ENCODE measurements at regions not wholly inside any gene's neighbourhood (a gene's known extent, or its start where the extent isn't known, plus 50 kb on each side); places are given as distances from the start of the nearest gene placed in this dataset.
"Not testable (repeated sequence)": the region's sequence is repeated elsewhere in the genome, so short reads cannot be mapped to it uniquely, and the experiment has no call there.

GRCh38 chr22:49344161-49344560 lies 483.5 kb downstream of the BRD1 start:
- Histone ChIP-seq H3K27ac (no peak overlapping the region), H3K4me3 (no peak overlapping the region), H3K4me1 (ENCODE audit: low read depth) (no peaks in the 10 kb centered on the region), H3K36me3 (no peaks in the 10 kb centered on the region), H3K27me3 (no peaks in the 10 kb centered on the region), H3K9me3 (ENCODE audit: low read depth) (no peaks in the 10 kb centered on the region)
- no peak for DNase-seq (ENCODE audit: low read depth in 1 of 2, low spot score in 1 of 2)
- no peak for TF ChIP-seq CTCF (IDR thresholded peaks at IDR 0.05; ENCODE audit: low read depth, low read length)

GRCh38 chr22:49340406-49340805 lies 487.3 kb downstream of the BRD1 start:
- H3K27me3 ChIP-seq = no peaks in the 10 kb centered on the region
- H3K4me3 ChIP-seq = no peak overlapping the region
- DNase-seq (ENCODE audit: low read depth in 1 of 2, low spot score in 1 of 2) = no peak
- no peaks in the 10 kb centered on the region for H3K9me3 ChIP-seq (ENCODE audit: low read depth)
- no peaks in the 10 kb centered on the region for H3K36me3 ChIP-seq
- H3K4me1 ChIP-seq (ENCODE audit: low read depth) = no peaks in the 10 kb centered on the region
- no peak overlapping the region for H3K27ac ChIP-seq
- TF ChIP-seq CTCF (IDR thresholded peaks at IDR 0.05; ENCODE audit: low read depth, low read length) = no peak

- not testable (repeated sequence) for H3K9me3 ChIP-seq (ENCODE audit: low read depth); DNase-seq (ENCODE audit: low read depth in 1 of 2, low spot score in 1 of 2); H3K27me3 ChIP-seq; H3K27ac ChIP-seq; H3K36me3 ChIP-seq; H3K4me3 ChIP-seq; H3K4me1 ChIP-seq (ENCODE audit: low read depth)
These were observed 491.2 kb downstream of the BRD1 start for GRCh38 chr22:49336483-49336882.

- no peaks in the 10 kb centered on the region for H3K36me3 ChIP-seq
- H3K27ac ChIP-seq = no peak overlapping the region
- no peaks in the 10 kb centered on the region for H3K9me3 ChIP-seq (ENCODE audit: low read depth)
- TF ChIP-seq CTCF (IDR thresholded peaks at IDR 0.05; ENCODE audit: low read depth, low read length) = no peak
- H3K4me1 ChIP-seq (ENCODE audit: low read depth) = no peaks in the 10 kb centered on the region
- DNase-seq (ENCODE audit: low read depth in 1 of 2, low spot score in 1 of 2) = no peak
- no peak overlapping the region for H3K4me3 ChIP-seq
- no peaks in the 10 kb centered on the region for H3K27me3 ChIP-seq
These were observed 492.7 kb downstream of the BRD1 start for GRCh38 chr22:49334976-49335375.

GRCh38 chr22:49334449-49334789 lies 493.3 kb downstream of the BRD1 start:
- Histone ChIP-seq H3K9me3 (ENCODE audit: low read depth) (no peaks in the 10 kb centered on the region), H3K36me3 (no peaks in the 10 kb centered on the region), H3K4me1 (ENCODE audit: low read depth) (no peaks in the 10 kb centered on the region), H3K27me3 (no peaks in the 10 kb centered on the region), H3K27ac (no peak overlapping the region), H3K4me3 (no peak overlapping the region)
- DNase-seq (ENCODE audit: low read depth in 1 of 2, low spot score in 1 of 2) = no peak
- no peak for TF ChIP-seq CTCF (IDR thresholded peaks at IDR 0.05; ENCODE audit: low read depth, low read length)

- TF ChIP-seq CTCF (IDR thresholded peaks at IDR 0.05; ENCODE audit: low read depth, low read length) = no peak
- H3K9me3 ChIP-seq (ENCODE audit: low read depth) = no peaks in the 10 kb centered on the region
- H3K4me1 ChIP-seq (ENCODE audit: low read depth) = no peaks in the 10 kb centered on the region
- H3K4me3 ChIP-seq = no peak overlapping the region
- H3K36me3 ChIP-seq = no peaks in the 10 kb centered on the region
- no peak for DNase-seq (ENCODE audit: low read depth in 1 of 2, low spot score in 1 of 2)
- H3K27me3 ChIP-seq = no peaks in the 10 kb centered on the region
- H3K27ac ChIP-seq = no peak overlapping the region
These were observed 494.5 kb downstream of the BRD1 start for GRCh38 chr22:49333206-49333605.
